GM23248 (cell line): ENCODE measurements at regions not wholly inside any gene's neighbourhood (a gene's known extent, or its start where the extent isn't known, plus 50 kb on each side); places are given as distances from the start of the nearest gene placed in this dataset.

Experiments used
- EZH2 ChIP-seq: fragments of 200-600 bp; sonication (generic); IDR thresholded peaks from 2 replicates; pipeline ENCODE4 v1.6.1; 2018; ENCODE audit warnings: antibody characterized with exemption, mild to moderate bottlenecking; ENCODE audit not compliant: insufficient read depth, poor library complexity, severe bottlenecking
- EZH2phosphoT487 ChIP-seq: fragments of 200-600 bp; sonication (generic); IDR thresholded peaks from 2 replicates; pipeline ENCODE4 v1.6.1; 2018; ENCODE audit warnings: antibody characterized with exemption, moderate library complexity, mild to moderate bottlenecking, low read depth; ENCODE audit not compliant: insufficient read depth

- TF ChIP-seq EZH2 (no peak), EZH2phosphoT487 (no peak)
Measured at GRCh38 chr4:187188118-187188517, 464.5 kb upstream of the FAT1 start.
